ENCODE measurements at regions not wholly inside any gene's neighbourhood (a gene's known extent, or its start where the extent isn't known, plus 50 kb on each side); places are given as distances from the start of the nearest gene placed in this dataset.
"Not testable (repeated sequence)": the region's sequence is repeated elsewhere in the genome, so short reads cannot be mapped to it uniquely, and the experiment has no call there.

- no peak for FAIRE-seq
Measured at GRCh38 chr4:189204616-189205015, 736.1 kb upstream of the FRG1 start.

- no peak for FAIRE-seq
Measured at GRCh38 chr4:189206953-189207352, 733.7 kb upstream of the FRG1 start.

GRCh38 chr4:189207872-189208271, 732.8 kb upstream of the FRG1 start:
- no peak for FAIRE-seq

- FAIRE-seq, result no peak
Measured at GRCh38 chr4:189215574-189215973, 725.1 kb upstream of the FRG1 start.

GRCh38 chr4:189221691-189222090, 719.0 kb upstream of the FRG1 start:
- no peak for FAIRE-seq

- no peak for FAIRE-seq
Measured at GRCh38 chr4:189228726-189229125, 711.9 kb upstream of the FRG1 start.

GRCh38 chr4:189232274-189232673, 708.4 kb upstream of the FRG1 start:
- FAIRE-seq, result no peak

- FAIRE-seq, result not testable (repeated sequence)
Measured at GRCh38 chr4:189233754-189234153, 706.9 kb upstream of the FRG1 start.

GRCh38 chr4:189234948-189235347, 705.7 kb upstream of the FRG1 start:
- FAIRE-seq, result not testable (repeated sequence)

GRCh38 chr4:189235599-189235998, 705.1 kb upstream of the FRG1 start:
- no peak for FAIRE-seq

GRCh38 chr4:189236321-189236720, 704.4 kb upstream of the FRG1 start:
- FAIRE-seq, result not testable (repeated sequence)

GRCh38 chr4:189237340-189237739, 703.3 kb upstream of the FRG1 start:
- FAIRE-seq, result no peak

GRCh38 chr4:189255636-189256035, 685.0 kb upstream of the FRG1 start:
- FAIRE-seq, result no peak

- no peak for FAIRE-seq
Measured at GRCh38 chr4:189261475-189261874, 679.2 kb upstream of the FRG1 start.

GRCh38 chr4:189265515-189265914, 675.2 kb upstream of the FRG1 start:
- no peak for FAIRE-seq

GRCh38 chr4:189267312-189267965, 673.2 kb upstream of the FRG1 start:
- no peak for FAIRE-seq

- no peak for FAIRE-seq
Measured at GRCh38 chr4:189278597-189279165, 662.0 kb upstream of the FRG1 start.

GRCh38 chr4:189279188-189279587, 661.5 kb upstream of the FRG1 start:
- no peak for FAIRE-seq

GRCh38 chr4:189285377-189285776, 655.3 kb upstream of the FRG1 start:
- FAIRE-seq, result no peak

- FAIRE-seq, result no peak
Measured at GRCh38 chr4:189291939-189292338, 648.7 kb upstream of the FRG1 start.

- FAIRE-seq, result no peak
Measured at GRCh38 chr4:189293459-189293858, 647.2 kb upstream of the FRG1 start.

GRCh38 chr4:189294574-189294973, 646.1 kb upstream of the FRG1 start:
- no peak for FAIRE-seq

GRCh38 chr4:189299706-189300105, 641.0 kb upstream of the FRG1 start:
- FAIRE-seq, result no peak

- FAIRE-seq, result no peak
Measured at GRCh38 chr4:189301692-189302091, 639.0 kb upstream of the FRG1 start.

GRCh38 chr4:189302719-189303118, 638.0 kb upstream of the FRG1 start:
- FAIRE-seq, result no peak
